Urothelium cell line (cell line): ENCODE measurements at regions not wholly inside any gene's neighbourhood (a gene's known extent, or its start where the extent isn't known, plus 50 kb on each side); places are given as distances from the start of the nearest gene placed in this dataset.

ENCODE experiments used
- DNase-seq: peaks from one replicate; pipeline ENCODE4 v3.0.0; 2011; ENCODE audit warnings: low spot score, mixed read lengths
- FAIRE-seq: peaks from 2 replicates; lab custom pipeline; 2011; peaks lifted over from hg19 to GRCh38; lab: Jason Lieb, UNC

DNA sequence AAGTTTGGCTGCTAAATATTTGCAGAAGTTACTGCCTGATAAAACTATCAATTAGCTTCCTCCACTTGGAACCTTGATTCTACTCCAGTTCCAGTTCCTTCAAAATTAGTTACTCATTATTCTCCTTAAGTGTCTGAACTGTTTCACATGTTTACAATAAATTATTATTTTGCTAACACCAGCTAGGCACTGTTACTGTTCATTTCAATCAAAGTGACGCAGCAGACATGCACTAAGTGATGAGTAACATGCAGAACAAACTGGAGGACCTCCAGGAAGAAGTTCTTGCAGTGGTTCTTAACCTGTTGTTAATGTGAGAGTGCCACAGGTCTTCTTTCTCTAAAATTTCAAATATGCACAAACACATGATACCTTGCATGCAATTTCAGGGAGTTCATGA lies 491.8 kb upstream of the SEMA3A start:
- FAIRE-seq = no peak
- DNase-seq = no peak

DNA sequence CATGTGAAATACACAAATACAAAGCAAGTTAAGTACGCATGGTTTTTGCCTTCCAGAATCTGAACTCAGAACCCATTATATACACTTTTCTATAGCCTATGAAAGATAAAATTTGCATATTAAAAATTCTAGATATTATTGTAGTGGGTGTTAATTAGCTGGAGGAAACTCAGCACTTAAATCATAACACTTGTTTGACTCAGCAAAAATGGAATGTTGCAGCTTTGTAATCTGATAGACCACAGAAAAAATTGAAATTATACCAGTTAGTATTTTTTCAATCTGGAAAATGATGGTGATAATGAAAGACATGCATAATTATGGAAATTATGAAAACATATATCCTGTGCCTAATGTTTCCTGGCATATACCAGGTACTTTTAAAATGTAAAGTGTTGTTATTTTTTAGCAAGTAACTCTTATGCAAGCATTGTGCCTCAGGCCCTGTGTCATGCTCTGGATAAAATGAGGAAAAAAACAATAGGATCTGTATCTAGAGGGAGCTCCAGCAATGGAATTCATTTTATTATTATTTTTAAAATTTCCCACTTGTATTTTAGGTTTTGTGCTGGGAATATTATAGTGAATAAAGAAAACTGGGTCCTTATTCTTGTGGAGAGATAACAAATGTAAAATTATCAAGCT lies 490.4 kb upstream of the SEMA3A start:
- DNase-seq (no peak), FAIRE-seq (no peak)

DNA sequence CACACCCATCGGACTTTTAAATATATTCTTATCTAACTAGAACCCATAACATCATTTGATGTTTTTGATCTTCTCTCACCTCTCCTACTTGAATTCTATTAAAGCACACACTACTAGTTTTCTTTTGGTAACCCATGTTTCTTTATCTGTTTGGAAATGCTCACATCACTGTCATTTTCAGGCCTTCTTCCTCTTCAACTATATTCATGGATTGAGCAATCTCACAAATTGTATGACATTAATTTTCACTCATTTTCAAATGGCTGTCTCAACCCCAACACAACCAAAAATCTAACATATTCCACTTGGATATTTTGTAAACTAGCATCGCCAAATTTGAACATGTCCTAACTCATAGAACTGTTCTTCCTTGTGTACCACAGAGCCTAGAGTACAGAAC lies 488.0 kb upstream of the SEMA3A start:
- DNase-seq (no peak), FAIRE-seq (no peak)

GRCh38 chr7:84678841-84679240 lies 484.3 kb upstream of the SEMA3A start:
- no peak for FAIRE-seq
- no peak for DNase-seq

DNA sequence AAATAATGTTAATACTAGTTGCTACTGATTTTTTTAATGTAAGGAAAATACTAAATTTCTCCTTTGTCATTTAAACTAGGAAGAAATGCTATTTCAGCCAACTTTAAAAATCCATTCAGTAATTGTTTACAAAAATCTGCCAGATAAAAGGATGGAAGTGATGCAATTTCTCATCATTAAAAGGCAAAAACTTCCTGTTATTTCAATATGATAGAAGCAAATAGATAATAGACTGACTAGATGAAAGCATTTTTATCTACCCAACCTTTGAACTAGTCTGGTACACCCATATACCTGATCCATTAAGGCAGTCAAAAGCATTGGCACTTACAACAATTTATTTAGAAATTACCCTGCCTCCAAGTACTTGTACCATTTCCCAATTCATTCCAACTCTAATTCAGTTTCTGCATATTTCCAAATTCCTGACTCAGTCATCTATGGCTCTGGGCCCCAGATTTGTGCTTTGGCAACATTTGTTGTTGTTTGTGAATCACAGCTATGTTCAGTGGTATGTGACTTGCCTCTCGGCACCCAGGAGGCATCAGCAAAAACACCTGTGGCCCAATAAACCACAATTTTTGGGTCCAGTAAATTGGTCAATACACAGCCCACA lies 482.6 kb upstream of the SEMA3A start:
- DNase-seq = no peak
- FAIRE-seq = peak; percentile 69

GRCh38 chr7:84675633-84676034 lies 481.0 kb upstream of the SEMA3A start:
- DNase-seq = peak; percentile 22
- FAIRE-seq = peak; percentile 63

GRCh38 chr7:84674236-84674913 lies 479.8 kb upstream of the SEMA3A start:
- FAIRE-seq (peak; percentile 17), DNase-seq (no peak)

- FAIRE-seq = no peak
- DNase-seq = no peak
Observed at GRCh38 chr7:84669177-84669732, 474.7 kb upstream of the SEMA3A start.

DNA sequence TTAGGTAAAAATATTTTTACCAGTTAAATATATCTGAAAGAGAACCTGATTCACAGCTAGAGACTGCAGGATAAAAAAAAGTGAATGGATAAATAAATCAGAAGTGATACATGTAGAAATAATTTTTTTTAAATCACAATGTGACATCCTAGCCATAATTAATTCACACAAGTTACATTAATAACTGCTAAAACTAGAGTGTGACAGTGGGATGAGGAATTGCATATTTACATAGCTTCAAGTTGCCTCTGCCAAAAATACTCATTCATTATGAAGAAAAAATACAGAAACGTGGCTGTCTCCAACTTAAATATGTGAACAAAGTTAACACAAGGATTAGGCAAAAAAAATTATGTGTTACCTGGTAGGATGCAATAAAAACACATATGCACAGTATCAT lies 473.5 kb upstream of the SEMA3A start:
- FAIRE-seq = no peak
- DNase-seq = no peak

DNA sequence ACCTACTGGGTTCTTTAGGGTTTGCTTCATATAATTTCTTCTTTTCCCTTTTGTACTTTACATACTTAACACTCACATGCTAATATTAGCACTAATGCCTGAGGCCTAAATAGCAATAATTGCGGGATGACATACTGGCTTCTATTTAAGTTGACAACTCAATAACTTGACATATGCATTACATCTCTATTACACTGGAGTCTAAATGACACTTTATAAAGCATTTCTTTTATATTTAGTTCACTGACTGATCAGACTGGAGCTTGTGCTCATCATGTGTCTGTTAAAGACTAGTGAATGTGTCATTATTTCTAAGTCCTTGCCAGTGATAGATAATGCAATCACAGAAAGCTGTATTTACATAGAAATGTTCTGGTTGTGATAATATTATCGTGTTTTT lies 472.1 kb upstream of the SEMA3A start:
- FAIRE-seq (no peak), DNase-seq (no peak)

DNA sequence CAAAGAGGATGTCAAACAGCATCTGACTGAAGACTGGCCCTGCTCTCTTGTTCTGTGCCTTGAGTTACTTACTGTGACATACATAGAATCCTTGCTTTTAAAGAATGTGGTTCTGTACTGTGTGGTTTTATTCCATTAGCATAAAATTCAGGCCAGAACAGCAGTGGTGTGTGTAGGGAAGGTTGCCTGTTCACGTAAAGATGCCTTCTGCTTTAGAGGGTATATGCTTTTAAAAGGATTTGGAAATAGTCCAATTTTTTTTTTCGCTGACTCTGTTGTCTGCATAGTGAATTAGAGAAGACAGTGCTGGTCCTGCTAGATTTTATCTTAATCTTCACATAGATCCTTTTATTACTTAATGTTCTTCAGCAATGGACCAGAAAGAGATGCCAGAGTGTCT lies 470.8 kb upstream of the SEMA3A start:
- DNase-seq = no peak

GRCh38 chr7:84664626-84665025 lies 470.0 kb upstream of the SEMA3A start:
- no peak for FAIRE-seq
- DNase-seq = no peak

More for the DNA sequence above, 470.8 kb upstream of the SEMA3A start:
- FAIRE-seq = no peak

GRCh38 chr7:84663224-84663623 lies 468.6 kb upstream of the SEMA3A start:
- no peak for DNase-seq
- peak; percentile 72 for FAIRE-seq

DNA sequence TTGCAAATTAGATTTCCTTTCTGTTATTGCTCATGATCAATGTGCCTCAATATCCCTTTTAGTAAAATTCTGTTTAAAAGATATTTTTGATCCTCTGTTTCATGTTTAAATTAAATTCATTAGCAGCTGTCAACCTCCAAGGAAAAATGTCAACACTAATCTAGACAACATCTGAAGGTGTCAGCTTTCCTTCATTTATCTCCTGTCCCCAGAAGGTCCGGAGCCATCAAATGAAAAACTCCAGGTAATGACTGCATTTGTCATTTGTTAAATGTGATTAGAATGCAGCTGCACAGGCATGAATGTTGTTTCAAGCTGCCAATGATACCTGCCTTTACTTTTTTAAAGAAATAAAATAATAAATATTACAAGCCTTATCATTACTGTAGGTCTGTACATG lies 463.7 kb upstream of the SEMA3A start:
- no peak for DNase-seq

DNA sequence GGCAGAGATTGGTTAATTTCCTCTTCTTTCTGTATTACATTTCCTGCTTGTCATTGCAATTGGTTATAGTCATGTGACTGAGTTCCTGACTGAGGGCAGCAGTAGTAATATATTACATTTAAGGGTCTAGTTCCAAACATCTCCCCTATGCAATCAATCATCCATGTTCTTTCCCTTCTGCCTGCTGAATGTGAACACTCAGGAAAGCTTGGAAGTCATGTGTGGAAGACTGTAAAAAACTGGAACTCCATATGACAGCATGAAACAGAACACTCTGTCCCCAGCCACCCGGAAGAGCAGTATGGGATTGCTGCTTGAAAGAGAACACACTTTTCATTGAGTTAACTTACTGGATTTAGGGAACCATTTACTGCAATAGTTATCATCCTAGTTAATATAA lies 459.7 kb upstream of the SEMA3A start:
- FAIRE-seq = no peak
- DNase-seq = no peak

More for the DNA sequence above, 463.7 kb upstream of the SEMA3A start:
- FAIRE-seq = no peak

DNA sequence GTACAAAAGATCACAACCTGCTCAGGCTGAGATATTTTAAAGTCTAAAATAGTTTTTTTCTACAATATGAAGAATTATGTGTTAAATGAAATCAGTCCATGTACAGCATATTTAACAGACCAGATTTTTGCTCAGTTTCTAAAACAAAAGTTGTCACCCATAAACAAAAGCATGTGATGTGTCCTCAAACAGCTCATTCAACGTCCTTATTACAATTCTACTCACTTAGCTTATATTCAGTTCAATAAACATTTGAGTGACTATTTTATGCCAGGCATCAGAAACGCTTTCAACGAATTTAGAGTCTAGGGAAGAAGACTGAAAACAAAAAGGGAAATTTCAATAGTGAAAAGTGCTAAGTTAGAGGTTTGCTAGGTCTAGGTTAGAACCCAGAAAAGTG lies 457.3 kb upstream of the SEMA3A start:
- no peak for DNase-seq
- FAIRE-seq = no peak

GRCh38 chr7:84647797-84648757 lies 453.5 kb upstream of the SEMA3A start:
- DNase-seq (peak; percentile 39), FAIRE-seq (peak; percentile 61)

- DNase-seq = no peak
- FAIRE-seq = no peak
Observed at GRCh38 chr7:84642611-84643010, 448.0 kb upstream of the SEMA3A start.

- no peak for FAIRE-seq
- no peak for DNase-seq
Observed at GRCh38 chr7:84640637-84641036, 446.0 kb upstream of the SEMA3A start.

- FAIRE-seq (no peak), DNase-seq (no peak)
Observed at GRCh38 chr7:84638339-84638697, 443.7 kb upstream of the SEMA3A start.
